Neural progenitor cell (in vitro differentiated cells): ENCODE measurements at regions not wholly inside any gene's neighbourhood (a gene's known extent, or its start where the extent isn't known, plus 50 kb on each side); places are given as distances from the start of the nearest gene placed in this dataset.

Experiments
- DNase-seq: peaks from one replicate; pipeline ENCODE4 v3.0.0-alpha.2; 2016; ENCODE audit warnings: low spot score
- H2AFZ ChIP-seq: fragments of 200-600 bp; sonication (generic); replicated peaks from 2 replicates; pipeline ENCODE4 v1.6.1; 2016; ENCODE audit warnings: antibody characterized with exemption
- H3F3A ChIP-seq: fragments of 200-600 bp; sonication (generic); 2 replicates; pipeline ENCODE4 v1.6.1; 2016; ENCODE audit warnings: antibody characterized with exemption, low read depth
- H3K27ac ChIP-seq: fragments of 200-600 bp; sonication (generic); 2 replicates; pipeline ENCODE4 v1.5.1; 2016; ENCODE audit warnings: mild to moderate bottlenecking
- H3K27me3 ChIP-seq: fragments of 200-600 bp; sonication (generic); 2 replicates; pipeline ENCODE4 v1.6.1; 2016; ENCODE audit warnings: mild to moderate bottlenecking, moderate library complexity
- H3K36me3 ChIP-seq: fragments of 200-600 bp; sonication (generic); 2 replicates; pipeline ENCODE4 v1.5.1; 2016
- H3K4me1 ChIP-seq: fragments of 200-600 bp; sonication (generic); 2 replicates; pipeline ENCODE4 v1.6.1; 2016; ENCODE audit warnings: mixed run types
- H3K4me2 ChIP-seq: fragments of 200-600 bp; sonication (generic); 2 replicates; pipeline ENCODE4 v1.6.1; 2016
- H3K4me3 ChIP-seq: fragments of 200-600 bp; sonication (generic); 2 replicates; pipeline ENCODE4 v1.5.1; 2016
- H3K79me2 ChIP-seq: fragments of 200-600 bp; sonication (generic); 2 replicates; pipeline ENCODE4 v1.6.1; 2016; ENCODE audit warnings: low read depth
- H3K9ac ChIP-seq: fragments of 200-600 bp; sonication (generic); 2 replicates; pipeline ENCODE4 v1.6.1; 2016
- H3K9me3 ChIP-seq: fragments of 200-600 bp; sonication (generic); 2 replicates; pipeline ENCODE4 v1.5.1; 2016; ENCODE audit warnings: low read depth
- H4K20me1 ChIP-seq: fragments of 200-600 bp; sonication (generic); 2 replicates; pipeline ENCODE4 v1.6.1; 2016; ENCODE audit warnings: low read depth
- H3K27ac Mint-ChIP-seq: 3 replicates; pipeline ENCODE4 v1.8.0; 2021; ENCODE audit warnings: mixed read lengths
- H3K27me3 Mint-ChIP-seq: 2 replicates; pipeline ENCODE4 v1.8.0; 2022; ENCODE audit warnings: low read depth, mild to moderate bottlenecking, inconsistent platforms, moderate library complexity, mixed read lengths; ENCODE audit not compliant: insufficient read depth
- H3K36me3 Mint-ChIP-seq: 3 replicates; pipeline ENCODE4 v1.8.0; 2021; ENCODE audit warnings: mixed read lengths
- H3K4me1 Mint-ChIP-seq: 3 replicates; pipeline ENCODE4 v1.8.0; 2021; ENCODE audit warnings: mixed read lengths
- H3K4me3 Mint-ChIP-seq: 3 replicates; pipeline ENCODE4 v1.8.0; 2021; ENCODE audit warnings: mild to moderate bottlenecking, moderate library complexity, mixed read lengths
- H3K9me3 Mint-ChIP-seq: 3 replicates; pipeline ENCODE4 v1.8.0; 2020; ENCODE audit warnings: mixed read lengths
- EZH2 ChIP-seq: fragments of 200-600 bp; sonication (generic); IDR thresholded peaks from 2 replicates; pipeline ENCODE4 v1.6.1; 2017; ENCODE audit warnings: antibody characterized with exemption, mild to moderate bottlenecking, moderate library complexity
- EZH2phosphoT487 ChIP-seq: fragments of 200-600 bp; sonication (generic); IDR thresholded peaks from 2 replicates; pipeline ENCODE4 v1.6.1; 2017; ENCODE audit warnings: antibody characterized with exemption
- TF ChIP-seq, protein P1 (sequence below): fragments of 200-600 bp; sonication (generic); IDR thresholded peaks from 2 replicates; pipeline ENCODE4 v1.5.1; 2017; ENCODE audit warnings: antibody characterized with exemption, mild to moderate bottlenecking

DNA sequence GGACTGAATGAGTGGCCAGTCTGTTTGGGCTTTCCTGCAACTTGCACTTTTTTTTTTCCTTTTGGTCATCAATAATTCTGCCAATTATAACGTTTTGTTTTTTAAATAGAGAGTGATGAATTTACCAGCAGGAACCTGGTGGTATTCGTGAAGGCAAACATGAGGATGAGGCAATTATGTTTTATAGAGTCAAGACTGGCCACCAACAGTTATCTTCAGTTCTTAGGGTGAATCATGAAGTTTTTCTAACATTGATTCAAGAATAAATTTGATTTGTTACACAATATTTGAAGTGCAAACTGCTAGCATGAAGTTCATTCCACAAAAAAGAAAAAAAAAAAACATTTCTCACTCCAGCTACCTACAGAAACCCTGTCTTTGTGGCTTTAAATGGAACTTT lies 244.5 kb downstream of the SPRY2 start:
- H3K27ac Mint-ChIP-seq, result no peak overlapping the region

DNA sequence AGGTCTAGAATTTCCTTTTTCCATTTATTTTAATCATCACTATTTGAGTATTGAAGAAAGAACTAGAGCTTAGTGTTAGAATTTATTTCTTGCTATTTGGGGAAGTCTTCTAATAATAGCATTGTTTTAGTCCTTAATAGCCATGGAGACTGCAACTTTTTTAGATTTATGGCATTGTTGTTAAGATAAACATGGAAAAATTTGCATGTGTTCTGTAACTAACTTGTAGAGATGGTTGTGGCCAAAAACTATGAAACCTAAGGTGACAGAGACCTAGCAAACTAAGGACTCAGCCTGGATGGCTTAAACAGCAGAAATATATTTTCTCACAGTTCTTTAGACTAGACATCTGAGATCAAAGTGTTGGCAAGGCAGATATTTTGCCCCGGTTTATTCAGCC lies 246.4 kb downstream of the SPRY2 start:
- Histone ChIP-seq H3K9me3 (no peaks in the 10 kb centered on the region), H3K27me3 (no peaks in the 10 kb centered on the region), H2AFZ (no peak overlapping the region), H4K20me1 (no peaks in the 10 kb centered on the region), H3K27ac (no peak overlapping the region), H3K36me3 (no peaks in the 10 kb centered on the region), H3K79me2 (no peaks in the 10 kb centered on the region), H3F3A (no peaks in the 10 kb centered on the region), H3K4me1 (no peaks in the 10 kb centered on the region), H3K9ac (no peak overlapping the region), H3K4me3 (no peak overlapping the region), H3K4me2 (no peak overlapping the region)
- peaks cover 3% of the 10 kb centered on the region for H3K4me1 Mint-ChIP-seq
- peaks cover 2% of the 10 kb centered on the region for H3K36me3 Mint-ChIP-seq
- H3K9me3 Mint-ChIP-seq, result peaks cover 30% of the 10 kb centered on the region
- H3K4me3 Mint-ChIP-seq, result no peak overlapping the region
- H3K27ac Mint-ChIP-seq, result no peak overlapping the region
- peaks cover 2% of the 10 kb centered on the region for H3K27me3 Mint-ChIP-seq
- DNase-seq, result no peak
- no peak for TF ChIP-seq EZH2phosphoT487
- no peak for TF ChIP-seq EZH2
- TF ChIP-seq, protein P1, sequence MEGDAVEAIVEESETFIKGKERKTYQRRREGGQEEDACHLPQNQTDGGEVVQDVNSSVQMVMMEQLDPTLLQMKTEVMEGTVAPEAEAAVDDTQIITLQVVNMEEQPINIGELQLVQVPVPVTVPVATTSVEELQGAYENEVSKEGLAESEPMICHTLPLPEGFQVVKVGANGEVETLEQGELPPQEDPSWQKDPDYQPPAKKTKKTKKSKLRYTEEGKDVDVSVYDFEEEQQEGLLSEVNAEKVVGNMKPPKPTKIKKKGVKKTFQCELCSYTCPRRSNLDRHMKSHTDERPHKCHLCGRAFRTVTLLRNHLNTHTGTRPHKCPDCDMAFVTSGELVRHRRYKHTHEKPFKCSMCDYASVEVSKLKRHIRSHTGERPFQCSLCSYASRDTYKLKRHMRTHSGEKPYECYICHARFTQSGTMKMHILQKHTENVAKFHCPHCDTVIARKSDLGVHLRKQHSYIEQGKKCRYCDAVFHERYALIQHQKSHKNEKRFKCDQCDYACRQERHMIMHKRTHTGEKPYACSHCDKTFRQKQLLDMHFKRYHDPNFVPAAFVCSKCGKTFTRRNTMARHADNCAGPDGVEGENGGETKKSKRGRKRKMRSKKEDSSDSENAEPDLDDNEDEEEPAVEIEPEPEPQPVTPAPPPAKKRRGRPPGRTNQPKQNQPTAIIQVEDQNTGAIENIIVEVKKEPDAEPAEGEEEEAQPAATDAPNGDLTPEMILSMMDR, result no peak

More for the DNA sequence above, 244.5 kb downstream of the SPRY2 start:
- no peaks in the 10 kb centered on the region for H3K9me3 ChIP-seq
- Mint-ChIP-seq H3K4me3 (no peak overlapping the region), H3K4me1 (peaks cover 6% of the 10 kb centered on the region), H3K36me3 (peaks cover 2% of the 10 kb centered on the region), H3K27me3 (peaks cover 2% of the 10 kb centered on the region), H3K9me3 (peaks cover 23% of the 10 kb centered on the region)
- H3K4me1 ChIP-seq, result no peaks in the 10 kb centered on the region
- no peaks in the 10 kb centered on the region for H4K20me1 ChIP-seq
- H3K9ac ChIP-seq, result no peak overlapping the region
- H3K79me2 ChIP-seq, result no peaks in the 10 kb centered on the region
- no peak for DNase-seq
- TF ChIP-seq, protein P1, result no peak
- TF ChIP-seq EZH2phosphoT487, result no peak
- no peak for TF ChIP-seq EZH2
- no peaks in the 10 kb centered on the region for H3F3A ChIP-seq
- no peaks in the 10 kb centered on the region for H3K36me3 ChIP-seq
- no peak overlapping the region for H2AFZ ChIP-seq
- H3K27ac ChIP-seq, result no peak overlapping the region
- no peak overlapping the region for H3K4me2 ChIP-seq
- H3K27me3 ChIP-seq, result no peaks in the 10 kb centered on the region
- no peak overlapping the region for H3K4me3 ChIP-seq

DNA sequence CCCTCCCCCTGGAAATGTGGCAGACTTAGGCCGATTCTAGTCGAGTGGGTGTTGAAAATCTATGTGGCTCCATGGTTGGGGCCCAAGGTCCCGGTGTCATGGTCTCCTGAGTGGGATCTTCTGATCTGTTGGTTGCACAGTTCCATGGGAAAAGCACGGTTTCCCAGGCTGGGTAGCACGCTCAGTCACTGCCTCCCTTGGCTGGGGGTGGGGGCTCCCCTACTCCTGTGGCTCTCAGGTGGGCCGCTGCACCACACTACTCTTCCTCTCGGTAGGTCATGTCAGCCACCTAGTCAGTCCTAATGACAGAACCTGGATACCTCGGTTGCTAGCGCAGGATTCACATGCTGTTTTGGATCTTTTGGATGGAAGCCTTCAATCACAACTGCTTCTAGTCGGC lies 247.0 kb downstream of the SPRY2 start:
- TF ChIP-seq EZH2 (no peak), EZH2phosphoT487 (no peak)
- TF ChIP-seq, protein P1, result no peak
- H2AFZ ChIP-seq, result no peak overlapping the region

More for the DNA sequence above, 247.0 kb downstream of the SPRY2 start:
- Histone ChIP-seq H3K4me1 (no peaks in the 10 kb centered on the region), H3K27ac (no peak overlapping the region), H3K9me3 (no peaks in the 10 kb centered on the region), H3K27me3 (no peaks in the 10 kb centered on the region), H4K20me1 (no peaks in the 10 kb centered on the region), H3F3A (no peaks in the 10 kb centered on the region), H3K4me2 (no peak overlapping the region), H3K9ac (no peak overlapping the region), H3K36me3 (no peaks in the 10 kb centered on the region), H3K4me3 (no peak overlapping the region), H3K79me2 (no peaks in the 10 kb centered on the region)
- Mint-ChIP-seq H3K9me3 (peaks cover 34% of the 10 kb centered on the region), H3K36me3 (peaks cover 2% of the 10 kb centered on the region), H3K27me3 (peaks cover 2% of the 10 kb centered on the region), H3K4me3 (no peak overlapping the region), H3K4me1 (peaks cover 3% of the 10 kb centered on the region), H3K27ac (no peak overlapping the region)
- no peak for DNase-seq
